Jurkat, Clone E6-1 (cell line): ENCODE measurements at regions not wholly inside any gene's neighbourhood (a gene's known extent, or its start where the extent isn't known, plus 50 kb on each side); places are given as distances from the start of the nearest gene placed in this dataset.
"Not testable (repeated sequence)": the region's sequence is repeated elsewhere in the genome, so short reads cannot be mapped to it uniquely, and the experiment has no call there.

Source experiments
- DNase-seq: peaks from one replicate; pipeline ENCODE4 v3.0.0-alpha.2; 2011; ENCODE audit warnings: low read depth, low spot score
- H3K4me3 ChIP-seq: 2 replicates; pipeline ENCODE4 v1.5.1; 2011; ENCODE audit warnings: mild to moderate bottlenecking, low read length, control low read depth, moderate library complexity

- DNase-seq: no peak
- no peak overlapping the region for H3K4me3 ChIP-seq
Observed at GRCh38 chr13:50415428-50415827, 400.2 kb downstream of the KCNRG start.

- no peak overlapping the region for H3K4me3 ChIP-seq
- no peak for DNase-seq
Observed at GRCh38 chr13:50417597-50417996, 402.4 kb downstream of the KCNRG start.

GRCh38 chr13:50419331-50419865, 404.2 kb downstream of the KCNRG start:
- no peak overlapping the region for H3K4me3 ChIP-seq
- no peak for DNase-seq

GRCh38 chr13:50419896-50420295, 404.7 kb downstream of the KCNRG start:
- DNase-seq: no peak
- H3K4me3 ChIP-seq: no peak overlapping the region

- H3K4me3 ChIP-seq: no peak overlapping the region
- DNase-seq: no peak
Observed at GRCh38 chr13:50420718-50421472, 405.7 kb downstream of the KCNRG start.

GRCh38 chr13:50421473-50422130, 406.4 kb downstream of the KCNRG start:
- no peak overlapping the region for H3K4me3 ChIP-seq
- DNase-seq: no peak

GRCh38 chr13:50422181-50423148, 407.2 kb downstream of the KCNRG start:
- DNase-seq: no peak
- no peak overlapping the region for H3K4me3 ChIP-seq

GRCh38 chr13:50424993-50425392, 409.7 kb downstream of the KCNRG start:
- no peak for DNase-seq

GRCh38 chr13:50425772-50426171, 410.5 kb downstream of the KCNRG start:
- no peak for DNase-seq
- no peak overlapping the region for H3K4me3 ChIP-seq

More at GRCh38 chr13:50424993-50425392, 409.7 kb downstream of the KCNRG start:
- H3K4me3 ChIP-seq: no peak overlapping the region

- H3K4me3 ChIP-seq: no peak overlapping the region
- DNase-seq: no peak
Observed at GRCh38 chr13:50426927-50427326, 411.7 kb downstream of the KCNRG start.

GRCh38 chr13:50427511-50427910, 412.3 kb downstream of the KCNRG start:
- DNase-seq: not testable (repeated sequence)

GRCh38 chr13:50428183-50428877, 413.1 kb downstream of the KCNRG start:
- peak; percentile 78 for DNase-seq
- no peak overlapping the region for H3K4me3 ChIP-seq

More at GRCh38 chr13:50427511-50427910, 412.3 kb downstream of the KCNRG start:
- not testable (repeated sequence) for H3K4me3 ChIP-seq

GRCh38 chr13:50435011-50435410, 408.5 kb downstream of the DLEU7 start:
- no peak overlapping the region for H3K4me3 ChIP-seq
- no peak for DNase-seq

- no peak for DNase-seq
- H3K4me3 ChIP-seq: no peak overlapping the region
Observed at GRCh38 chr13:50437252-50437651, 406.2 kb downstream of the DLEU7 start.

GRCh38 chr13:50438351-50438750, 405.1 kb downstream of the DLEU7 start:
- DNase-seq: no peak
- no peak overlapping the region for H3K4me3 ChIP-seq

GRCh38 chr13:50441130-50441529, 402.4 kb downstream of the DLEU7 start:
- H3K4me3 ChIP-seq: no peak overlapping the region

GRCh38 chr13:50444726-50445125, 398.8 kb downstream of the DLEU7 start:
- DNase-seq: no peak

More at GRCh38 chr13:50441130-50441529, 402.4 kb downstream of the DLEU7 start:
- no peak for DNase-seq

GRCh38 chr13:50446611-50447010, 396.9 kb downstream of the DLEU7 start:
- no peak overlapping the region for H3K4me3 ChIP-seq
- DNase-seq: no peak

More at GRCh38 chr13:50444726-50445125, 398.8 kb downstream of the DLEU7 start:
- H3K4me3 ChIP-seq: no peak overlapping the region
